GM18505 (cell line): ENCODE measurements at regions not wholly inside any gene's neighbourhood (a gene's known extent, or its start where the extent isn't known, plus 50 kb on each side); places are given as distances from the start of the nearest gene placed in this dataset.
A peak's percentile ranks its signal among the peaks of the same experiment; 100 is the strongest.

Source experiments
- ATAC-seq: cut with Tn5 transposase; IDR thresholded peaks from one replicate; pipeline ENCODE4 v1.9.1; 2021; ENCODE audit not compliant: unreplicated experiment
- POLR2A ChIP-seq: IDR thresholded peaks from 4 replicates; pipeline ENCODE4 v1.6.1; 2011; ENCODE audit warnings: borderline replicate concordance; ENCODE audit not compliant: insufficient read depth, insufficient read length; ENCODE audit errors: extremely low read depth

DNA sequence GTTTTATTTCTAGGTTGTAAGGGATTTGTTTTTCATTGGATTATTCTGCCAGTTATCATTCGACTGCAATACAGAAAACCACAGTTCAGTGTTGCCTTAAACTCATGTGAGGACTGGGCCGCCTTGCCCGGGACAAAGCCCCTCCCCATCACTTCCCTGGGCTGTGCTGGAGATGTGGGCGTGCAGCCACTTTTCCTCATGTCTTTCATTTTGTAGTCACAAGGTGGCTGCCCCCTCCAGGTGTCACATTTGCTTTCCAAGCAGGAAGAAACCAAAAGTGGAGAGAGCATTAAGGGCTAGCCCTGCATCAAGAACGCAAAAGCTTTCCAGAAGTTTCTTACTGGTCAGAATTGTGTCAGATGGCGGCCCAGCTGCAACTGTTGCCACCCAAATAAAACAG lies 492.5 kb upstream of the ID2 start:
- ATAC-seq, result no peak
- no peak for TF ChIP-seq POLR2A

DNA sequence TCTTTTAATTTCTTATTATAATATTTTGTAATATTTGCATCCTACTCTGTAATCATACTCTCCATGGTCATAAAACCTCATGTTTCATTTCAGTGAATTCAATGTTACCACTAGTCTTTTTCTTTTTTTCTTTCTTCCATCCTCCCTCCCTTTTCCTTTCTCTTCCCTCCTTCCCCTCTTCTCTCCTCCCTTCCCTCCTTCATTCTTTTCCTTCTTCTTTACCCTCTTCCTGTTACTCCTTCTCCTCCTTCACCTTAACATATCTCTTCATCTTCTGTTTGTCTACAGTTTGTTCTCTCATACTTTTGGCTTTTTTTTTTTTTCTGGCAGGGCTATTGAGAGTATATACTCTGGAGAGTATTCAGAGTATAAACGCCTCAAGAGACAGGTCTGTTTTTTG lies 491.6 kb upstream of the ID2 start:
- no peak for TF ChIP-seq POLR2A
- ATAC-seq, result no peak

DNA sequence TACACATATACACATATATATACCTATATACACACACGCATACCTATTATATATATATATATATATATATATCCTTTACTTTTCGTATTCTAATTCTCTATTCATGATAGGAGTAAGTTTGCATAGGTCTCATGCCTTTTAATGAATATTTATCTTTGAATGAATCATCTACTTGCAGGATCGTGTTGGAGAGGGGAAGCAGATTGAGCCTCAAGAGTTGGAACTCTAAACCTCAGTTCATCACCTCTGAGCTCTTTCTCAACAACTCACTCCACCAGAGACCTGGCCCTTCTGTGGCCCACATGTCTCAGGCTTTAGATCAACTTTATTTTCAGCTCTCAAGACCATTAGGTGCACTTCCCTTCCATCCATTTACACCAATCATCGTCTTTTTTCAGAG lies 490.4 kb upstream of the ID2 start:
- ATAC-seq, result no peak

DNA sequence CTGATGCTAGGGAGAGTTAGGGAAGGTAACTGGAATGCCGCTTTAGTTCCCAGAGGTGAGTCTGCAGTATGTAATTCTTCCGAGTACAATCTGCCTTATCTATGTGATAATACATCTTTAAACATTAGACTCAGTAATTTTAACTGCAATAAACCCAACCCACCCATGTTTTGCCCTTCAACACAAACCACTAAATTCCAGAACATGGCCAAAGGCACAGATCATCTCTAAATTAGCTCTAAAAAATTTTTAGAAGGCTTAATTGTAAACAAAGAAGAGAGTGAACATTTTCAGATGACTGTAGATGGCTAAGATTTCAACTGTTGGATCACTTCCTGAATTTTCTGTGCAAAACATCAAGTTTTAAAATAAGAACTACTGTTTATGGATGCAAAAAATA lies 488.7 kb upstream of the ID2 start:
- TF ChIP-seq POLR2A, result no peak

More for the DNA sequence above, 490.4 kb upstream of the ID2 start:
- no peak for TF ChIP-seq POLR2A

DNA sequence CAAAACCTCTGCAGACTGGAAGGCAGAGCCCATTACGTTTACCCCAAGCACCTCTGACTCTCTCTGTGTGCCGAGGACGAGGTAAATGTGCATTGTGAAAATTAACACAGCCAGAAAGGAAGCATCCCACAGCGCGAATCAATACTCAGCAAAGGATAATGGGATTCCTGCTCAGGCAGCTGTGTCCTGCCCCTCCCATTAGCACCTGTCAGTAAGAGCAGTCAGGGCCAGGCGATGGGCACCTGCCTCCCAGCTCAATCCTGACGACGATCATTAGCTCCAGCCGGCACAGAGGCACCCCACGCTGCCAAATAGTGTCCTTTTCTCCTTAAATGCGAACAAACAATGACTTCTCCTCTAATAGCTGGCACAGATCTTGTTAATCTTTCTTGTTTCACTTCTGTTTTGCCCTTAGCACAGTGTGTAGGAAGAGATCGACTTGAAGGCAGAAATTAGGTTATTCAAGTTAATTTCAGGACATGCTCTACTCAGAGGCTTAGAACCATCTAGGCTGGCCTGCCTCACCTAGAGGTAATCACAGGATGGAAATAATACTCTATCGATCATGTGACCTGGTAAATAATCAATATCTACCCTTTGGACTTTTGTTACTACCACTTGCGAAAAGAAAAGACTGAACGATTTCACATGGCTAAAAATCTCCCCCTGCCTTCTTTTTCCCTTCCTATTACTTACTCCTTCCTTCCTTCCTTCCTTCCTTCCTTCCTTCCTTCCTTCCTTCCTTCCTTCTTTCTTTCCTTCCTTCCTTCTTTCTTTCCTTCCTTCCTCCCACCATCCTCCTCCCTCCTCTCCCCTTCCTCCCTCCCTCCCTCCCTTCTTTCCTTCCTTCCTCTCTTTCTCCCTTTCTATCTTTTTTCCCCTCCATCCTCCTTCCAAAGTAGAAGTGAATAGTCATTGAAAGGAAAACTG lies 487.9 kb upstream of the ID2 start:
- no peak for TF ChIP-seq POLR2A
- no peak for ATAC-seq

More for the DNA sequence above, 488.7 kb upstream of the ID2 start:
- ATAC-seq, result no peak

DNA sequence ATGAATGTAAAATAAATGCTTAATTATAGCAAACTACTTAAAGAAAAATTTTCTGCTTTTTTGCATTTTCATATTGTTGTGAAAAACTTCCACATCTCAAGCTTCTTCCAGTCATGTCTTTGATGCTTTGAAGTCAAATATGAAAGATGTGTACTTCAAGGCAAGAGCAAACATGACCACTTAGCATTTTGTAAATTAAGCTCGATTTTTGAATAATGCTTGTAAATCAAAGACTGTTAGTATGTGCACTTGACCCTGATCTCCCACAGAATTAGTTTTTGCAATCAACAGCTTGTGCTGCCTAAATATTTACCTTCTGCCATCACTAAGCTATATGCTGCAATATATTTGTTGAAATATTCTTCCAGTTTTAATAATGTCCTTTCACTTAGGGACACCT lies 486.1 kb upstream of the ID2 start:
- ATAC-seq, result no peak
- no peak for TF ChIP-seq POLR2A

DNA sequence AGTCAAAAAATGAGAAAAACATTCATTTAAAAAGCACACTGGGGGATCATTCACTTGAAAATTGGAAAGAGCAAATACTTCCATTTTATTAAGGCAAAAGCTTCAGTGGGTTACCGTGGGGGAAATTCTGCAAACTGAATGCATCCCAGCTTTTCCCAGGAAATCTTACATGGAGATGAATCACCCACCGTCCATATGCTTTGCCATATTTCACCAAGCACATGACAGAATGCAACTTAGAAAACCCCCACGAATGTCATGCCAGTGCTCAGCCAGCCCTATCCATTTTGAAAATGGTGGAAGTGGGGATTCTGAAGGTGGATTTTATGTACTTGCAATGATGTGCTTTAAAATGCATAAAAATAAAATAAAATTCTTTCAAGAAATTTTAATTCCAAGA lies 485.5 kb upstream of the ID2 start:
- no peak for TF ChIP-seq POLR2A
- ATAC-seq, result no peak

DNA sequence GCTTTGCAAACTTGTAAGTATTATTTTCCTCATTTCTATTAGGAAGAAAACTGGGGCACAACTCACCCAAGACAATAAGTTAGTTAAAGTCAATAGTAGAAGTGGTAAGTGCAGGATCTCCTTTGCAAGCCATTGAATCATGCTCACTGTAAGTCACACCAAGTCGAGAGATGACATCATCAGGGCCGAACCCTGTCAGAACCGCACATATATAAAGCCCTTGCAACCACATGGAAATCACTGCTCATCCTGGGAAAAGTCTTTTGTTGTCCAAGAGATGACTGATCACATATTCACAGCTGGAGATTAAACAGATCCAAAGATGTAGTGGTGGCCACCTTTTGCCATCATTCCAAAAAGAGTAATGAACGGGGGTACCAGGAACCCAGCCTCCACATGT lies 484.8 kb upstream of the ID2 start:
- no peak for ATAC-seq
- no peak for TF ChIP-seq POLR2A

DNA sequence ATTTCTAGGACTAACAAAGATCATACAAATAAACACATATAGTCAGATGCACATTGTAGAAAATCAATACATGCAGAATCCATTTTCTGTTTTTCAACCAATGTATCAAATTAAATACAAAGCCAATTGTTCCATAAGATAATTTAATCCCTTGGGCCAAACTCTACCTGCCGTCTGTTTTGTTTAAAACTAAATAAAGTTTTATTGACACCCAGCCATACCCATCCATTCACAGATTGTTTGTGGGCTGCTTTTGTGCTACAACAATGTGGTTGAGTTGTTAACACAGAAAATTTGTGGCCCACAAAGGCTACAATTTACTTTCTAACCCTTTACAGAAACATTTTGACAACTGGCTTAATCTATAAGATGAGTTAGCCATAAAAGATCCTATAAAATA lies 484.0 kb upstream of the ID2 start:
- no peak for TF ChIP-seq POLR2A
- ATAC-seq, result no peak

DNA sequence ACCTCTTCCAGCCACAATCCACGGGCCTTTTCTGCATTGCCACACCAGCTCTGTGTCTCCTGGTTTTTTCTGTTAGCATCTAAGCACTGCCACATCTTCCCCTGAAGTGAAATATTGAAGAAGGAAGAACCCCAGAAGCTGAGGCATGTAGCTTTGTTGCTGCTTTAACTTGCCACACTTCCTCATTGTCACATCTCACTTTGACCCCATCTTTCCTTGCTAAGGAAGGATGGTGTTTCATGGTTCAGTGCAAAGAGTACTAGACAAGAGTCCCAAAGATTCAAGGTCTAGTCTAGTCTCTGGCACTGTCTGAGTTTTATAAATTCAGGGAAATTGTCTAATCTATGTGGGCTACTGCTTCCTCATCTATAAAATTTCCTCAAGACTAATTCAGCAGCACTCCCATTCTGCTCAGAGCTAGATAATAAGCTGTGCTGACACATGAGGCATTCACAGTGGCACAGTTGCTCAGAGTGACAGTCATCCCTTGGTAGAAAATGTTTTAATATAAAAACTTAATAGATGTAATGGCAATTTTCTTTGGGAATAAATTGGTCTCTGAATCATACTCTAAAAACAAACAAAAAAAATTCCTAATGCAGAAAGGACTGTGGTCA lies 483.0 kb upstream of the ID2 start:
- ATAC-seq, result no peak
- no peak for TF ChIP-seq POLR2A

DNA sequence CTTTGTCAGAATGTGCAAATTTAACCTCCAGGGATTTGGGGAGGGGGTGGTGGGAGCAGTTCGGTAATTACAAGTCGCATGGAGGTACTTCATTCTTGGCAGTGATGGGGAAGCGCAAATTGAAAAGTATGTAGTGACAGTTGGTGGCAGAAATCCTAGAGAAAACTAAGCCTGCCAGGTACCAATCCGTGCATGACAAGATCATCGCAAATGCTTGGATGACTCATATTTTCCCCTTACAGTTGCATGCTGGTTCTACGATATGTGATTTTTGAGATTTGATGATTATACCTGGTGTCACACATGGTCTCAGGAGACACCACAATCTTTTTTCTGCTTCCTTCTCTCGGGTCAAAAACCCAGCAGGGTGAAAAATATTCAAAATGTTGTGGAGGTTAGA lies 479.7 kb upstream of the ID2 start:
- peak; percentile 80 for ATAC-seq
- no peak for TF ChIP-seq POLR2A

DNA sequence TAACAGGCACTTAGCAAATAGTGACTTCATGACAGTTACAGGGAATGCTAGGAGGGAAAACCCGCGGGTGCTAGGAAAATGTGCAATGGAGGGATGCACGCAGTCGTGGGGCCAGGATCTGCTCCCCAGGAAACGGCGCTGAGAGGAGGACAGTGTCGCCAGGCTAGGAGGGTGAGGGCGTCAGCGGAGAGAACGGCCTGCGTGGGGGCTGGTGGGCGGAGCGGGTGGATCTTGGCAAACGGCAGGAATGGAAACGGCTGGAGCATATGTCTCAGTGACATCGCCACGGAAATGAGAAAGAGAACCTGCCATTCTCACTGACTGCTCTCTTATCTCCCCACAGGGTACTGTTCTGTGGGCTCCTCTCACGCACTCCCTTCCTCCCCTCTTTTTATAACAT lies 478.5 kb upstream of the ID2 start:
- no peak for ATAC-seq
- no peak for TF ChIP-seq POLR2A

DNA sequence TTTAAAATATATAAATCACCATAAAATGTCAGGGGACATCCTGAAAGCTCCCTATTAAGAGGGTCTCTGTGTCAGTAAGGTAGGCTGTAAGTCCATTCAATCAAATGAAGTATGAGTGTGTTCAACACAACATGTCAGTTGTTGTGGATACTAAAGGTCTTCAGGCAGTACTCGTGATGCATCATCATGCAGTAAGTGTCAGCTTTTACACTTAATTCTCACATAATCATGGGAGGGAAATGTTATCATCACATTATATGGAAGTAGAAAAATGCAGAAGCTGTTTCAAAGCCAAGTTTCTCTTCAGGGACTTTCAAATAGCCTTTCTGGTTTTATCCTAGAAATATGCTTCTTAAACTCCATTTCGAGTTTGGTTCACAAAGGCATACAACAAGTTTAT lies 477.1 kb upstream of the ID2 start:
- TF ChIP-seq POLR2A, result no peak
- ATAC-seq, result no peak

DNA sequence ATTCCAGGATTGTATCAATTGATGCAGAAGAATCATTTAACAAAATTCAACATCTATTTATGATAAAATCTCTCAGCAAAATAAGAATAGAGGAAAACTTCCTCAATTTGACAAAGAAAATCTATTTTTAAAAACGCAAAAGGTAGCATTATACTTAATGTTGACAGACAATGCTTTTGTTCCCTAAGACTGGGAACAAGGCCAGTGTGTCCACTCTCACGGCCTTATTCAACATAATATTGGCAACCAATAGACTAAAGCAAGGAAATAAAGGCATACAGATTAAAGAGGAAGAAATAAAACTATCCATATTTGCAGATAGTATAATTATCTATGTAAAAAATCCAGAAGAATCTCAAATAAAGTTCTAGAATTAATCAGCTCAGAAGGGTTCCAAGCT lies 472.4 kb upstream of the ID2 start:
- ATAC-seq, result no peak
- TF ChIP-seq POLR2A, result no peak
